Adrenal gland (tissue), 9 donors: ENCODE measurements at regions not wholly inside any gene's neighbourhood (a gene's known extent, or its start where the extent isn't known, plus 50 kb on each side); places are given as distances from the start of the nearest gene placed in this dataset.
"Not testable (repeated sequence)": the region's sequence is repeated elsewhere in the genome, so short reads cannot be mapped to it uniquely, and the experiment has no call there.

Source experiments
- DNase-seq, 7 donors: peaks; one replicate each; pipeline ENCODE4 v3.0.0-alpha.2; 2019 to 2020
- H3K27ac ChIP-seq, 5 donors: fragments of 200-600 bp; sonication (generic) in 4 of 5; 1 replicate in 3 of 5; 2 replicates in 2 of 5; pipeline versions ENCODE4 v1.5.1 to v1.8.0; 2016 to 2020; ENCODE audit warnings: mild to moderate bottlenecking in 1 of 5
- H3K27me3 ChIP-seq: fragments of 200-600 bp; 2 replicates; pipeline ENCODE4 v1.8.0; 2021
- H3K36me3 ChIP-seq, 2 donors: fragments of 200-600 bp; replicated peaks in 1 of 2; 1 replicate in 1 of 2; 2 replicates in 1 of 2; pipeline versions ENCODE4 v1.5.1 to v1.8.0; 2018 to 2022
- H3K4me1 ChIP-seq, 2 donors: fragments of 200-600 bp; replicated peaks in 1 of 2; 1 replicate in 1 of 2; 2 replicates in 1 of 2; pipeline versions ENCODE4 v1.5.1 to v1.8.0; 2018 to 2021
- H3K4me3 ChIP-seq, 4 donors: fragments of 200-600 bp; sonication (generic) in 3 of 4; one replicate each; pipeline ENCODE4 v1.5.1; 2016 to 2018
- H3K9me3 ChIP-seq, 3 donors: fragments of 200-600 bp; sonication (generic) in 1 of 3; replicated peaks in 1 of 3; 1 replicate in 2 of 3; 2 replicates in 1 of 3; pipeline versions ENCODE4 v1.5.1 to v1.8.0; 2016 to 2021
- POLR2A ChIP-seq, 2 donors: fragments of 450-650 bp; IDR thresholded peaks; one replicate each; pipeline ENCODE4 v1.6.1; 2017; ENCODE audit warnings: antibody characterized with exemption in 2 of 2, mild to moderate bottlenecking in 2 of 2, moderate library complexity in 1 of 2
- WGBS, 4 donors: extraction: QIAGEN DNeasy Blood & Tissue Kit in 2 of 4; methylation state at CpG; one replicate each; pipeline versions ENCODE4 v1.1.5 to v1.1.7; 2013 to 2017; 5-methylcytosine and 5-hydroxymethylcytosine counted together
- intact Hi-C, 2 donors: fragments of 100-400 bp; cut with DNase I; formaldehyde crosslinking; loops; one replicate each; pipeline versions ENCODE4 v1.14.1 to v1.15.0; 2022 to 2023
- TF ChIP-seq, protein P1 (sequence below), 6 experiments: fragments of 450-650 bp in 4 of 6; fragments of 200-600 bp in 2 of 6; sonication (generic) in 1 of 6; IDR thresholded peaks; 1 replicate in 5 of 6; 2 replicates in 1 of 6; pipeline versions ENCODE4 v1.5.1 to v1.8.0; 2016 to 2021; ENCODE audit warnings: antibody characterized with exemption in 6 of 6, mild to moderate bottlenecking in 2 of 6, moderate library complexity in 1 of 6
- donor health status: healthy with polysubstance abuse.
- donor health status: Bipolar disorder and iron deficiency.
- donor health status: DM: yes; HTN: yes; CAD: no.
- donor health status: DM: no; HTN: no; CAD: no.
- donor health status: DM: no; HTN: no; CAD: no.

DNA sequence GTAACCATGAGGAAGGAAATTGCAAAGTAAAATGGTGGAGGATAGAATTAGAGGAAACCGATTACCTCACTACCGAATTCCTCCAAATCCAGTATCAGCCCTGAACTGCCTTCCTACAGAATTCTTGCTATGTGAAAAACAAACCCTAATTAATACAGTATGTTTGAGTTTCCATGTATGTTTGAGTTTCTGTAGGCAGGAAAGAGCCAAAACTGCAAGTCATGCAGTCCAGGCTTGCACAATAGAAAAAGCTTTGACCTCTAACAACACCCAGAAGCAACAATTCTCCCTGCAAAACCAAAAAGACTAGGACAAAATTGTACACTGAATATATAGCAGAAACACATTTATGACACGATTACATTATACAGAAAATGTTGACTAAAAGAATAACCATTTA, 614.8 kb downstream of the DIPK2A start:
- no peaks in the 10 kb centered on the region for H3K36me3 ChIP-seq
- no peaks in the 10 kb centered on the region for H3K27me3 ChIP-seq
- H3K9me3 ChIP-seq: no peaks in the 10 kb centered on the region
- no peak for DNase-seq
- WGBS, 4 donors: 77 to 86% (median 83%) methylated on average over 3 of the region's 3 CpGs
- no peaks in the 10 kb centered on the region for H3K4me1 ChIP-seq
- H3K27ac ChIP-seq: no peak overlapping the region
- TF ChIP-seq, protein P1, sequence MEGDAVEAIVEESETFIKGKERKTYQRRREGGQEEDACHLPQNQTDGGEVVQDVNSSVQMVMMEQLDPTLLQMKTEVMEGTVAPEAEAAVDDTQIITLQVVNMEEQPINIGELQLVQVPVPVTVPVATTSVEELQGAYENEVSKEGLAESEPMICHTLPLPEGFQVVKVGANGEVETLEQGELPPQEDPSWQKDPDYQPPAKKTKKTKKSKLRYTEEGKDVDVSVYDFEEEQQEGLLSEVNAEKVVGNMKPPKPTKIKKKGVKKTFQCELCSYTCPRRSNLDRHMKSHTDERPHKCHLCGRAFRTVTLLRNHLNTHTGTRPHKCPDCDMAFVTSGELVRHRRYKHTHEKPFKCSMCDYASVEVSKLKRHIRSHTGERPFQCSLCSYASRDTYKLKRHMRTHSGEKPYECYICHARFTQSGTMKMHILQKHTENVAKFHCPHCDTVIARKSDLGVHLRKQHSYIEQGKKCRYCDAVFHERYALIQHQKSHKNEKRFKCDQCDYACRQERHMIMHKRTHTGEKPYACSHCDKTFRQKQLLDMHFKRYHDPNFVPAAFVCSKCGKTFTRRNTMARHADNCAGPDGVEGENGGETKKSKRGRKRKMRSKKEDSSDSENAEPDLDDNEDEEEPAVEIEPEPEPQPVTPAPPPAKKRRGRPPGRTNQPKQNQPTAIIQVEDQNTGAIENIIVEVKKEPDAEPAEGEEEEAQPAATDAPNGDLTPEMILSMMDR (IDR thresholded peaks at IDR 0.05): no peak
- TF ChIP-seq POLR2A (IDR thresholded peaks at IDR 0.05): no peak
- no peak overlapping the region for H3K4me3 ChIP-seq
- intact Hi-C loops: no loop called here

DNA sequence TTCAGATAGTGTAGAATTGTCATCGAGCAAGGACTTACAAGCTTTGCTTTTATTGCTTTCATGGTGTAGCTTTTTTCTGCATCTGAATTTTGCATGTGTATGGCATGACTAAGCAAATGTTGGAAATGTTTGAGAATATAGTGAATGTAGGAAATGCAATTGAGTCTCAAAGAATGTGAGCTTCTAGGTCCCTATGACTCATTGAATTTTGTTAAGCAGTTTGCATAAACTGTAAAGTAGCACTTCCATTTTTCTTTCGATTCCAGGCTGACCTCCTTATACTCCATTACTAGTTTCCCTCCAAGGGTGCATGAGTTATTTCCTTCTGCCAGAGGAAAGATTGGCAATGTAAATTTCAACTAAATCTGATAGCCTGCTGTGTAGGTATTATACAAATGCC, 619.2 kb downstream of the DIPK2A start:
- peaks cover 0 to 5% (median 0%) of the 10 kb centered on the region in 3 donors for H3K9me3 ChIP-seq
- H3K36me3 ChIP-seq: no peaks in the 10 kb centered on the region
- H3K4me1 ChIP-seq: no peaks in the 10 kb centered on the region
- H3K27me3 ChIP-seq: no peaks in the 10 kb centered on the region
- 73 to 85% (median 80%) methylated on average over 2 of the region's 2 CpGs for WGBS, 4 donors
- no peak overlapping the region for H3K4me3 ChIP-seq
- no peak overlapping the region for H3K27ac ChIP-seq
- TF ChIP-seq POLR2A (IDR thresholded peaks at IDR 0.05): no peak
- TF ChIP-seq, protein P1 (IDR thresholded peaks at IDR 0.05): no peak
- no peak for DNase-seq
- intact Hi-C loops: no loop called here

DNA sequence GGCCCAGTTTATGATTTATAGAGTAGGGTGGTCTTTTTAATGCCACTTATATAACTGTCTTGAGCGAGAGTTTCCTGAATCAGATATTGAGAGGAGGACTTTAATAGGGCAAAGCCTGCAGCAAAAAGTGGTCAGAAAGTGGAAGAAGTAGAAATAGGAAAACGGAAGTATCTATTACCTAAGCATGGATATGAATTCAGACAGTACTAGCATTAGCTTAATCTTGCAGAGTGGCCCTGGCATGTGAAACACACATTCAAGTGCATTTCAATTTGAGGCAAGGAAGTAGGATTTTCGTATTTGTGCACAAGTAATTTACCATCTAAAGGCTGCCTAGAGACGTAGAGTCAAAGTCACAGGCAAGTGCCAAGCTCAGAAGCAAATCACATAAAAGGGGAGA, 622.3 kb downstream of the DIPK2A start:
- intact Hi-C loops: no loop called here
- TF ChIP-seq POLR2A (IDR thresholded peaks at IDR 0.05): no peak
- TF ChIP-seq, protein P1 (IDR thresholded peaks at IDR 0.05): no peak
- Histone ChIP-seq H3K36me3 (no peaks in the 10 kb centered on the region), H3K27ac (no peak overlapping the region), H3K27me3 (no peaks in the 10 kb centered on the region), H3K4me1 (no peaks in the 10 kb centered on the region), H3K9me3 (peaks cover 0 to 7% (median 0%) of the 10 kb centered on the region in 3 donors), H3K4me3 (no peak overlapping the region)
- WGBS, 4 donors: 72 to 82% (median 80%) methylated on average over 4 of the region's 4 CpGs
- DNase-seq: no peak

DNA sequence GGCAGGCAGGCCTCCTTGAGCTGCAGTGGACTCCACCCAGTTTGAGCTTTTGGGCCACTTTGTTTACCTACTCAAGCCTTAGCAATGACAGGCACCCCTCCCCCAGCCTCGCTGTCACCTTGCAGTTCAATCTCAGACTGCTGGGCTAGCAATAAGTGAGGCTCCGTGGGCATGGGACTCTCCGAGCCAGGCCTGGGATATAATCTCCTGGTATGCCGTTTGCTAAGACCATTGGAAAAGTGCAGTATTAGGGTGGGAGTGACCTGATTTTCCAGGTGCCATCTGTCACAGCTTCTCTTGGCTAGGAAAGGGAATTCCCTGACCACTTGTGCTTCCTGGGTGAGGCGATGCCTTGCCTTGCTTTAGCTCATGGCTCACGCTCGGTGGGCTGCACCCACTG, 648.6 kb downstream of the DIPK2A start:
- H3K27me3 ChIP-seq, H3K27ac ChIP-seq, H3K4me3 ChIP-seq, H3K4me1 ChIP-seq, DNase-seq, H3K36me3 ChIP-seq, H3K9me3 ChIP-seq, intact Hi-C loops: not testable (repeated sequence)
- 83 to 93% (median 87%) methylated on average over 7 of the region's 7 CpGs for WGBS, 4 donors

DNA sequence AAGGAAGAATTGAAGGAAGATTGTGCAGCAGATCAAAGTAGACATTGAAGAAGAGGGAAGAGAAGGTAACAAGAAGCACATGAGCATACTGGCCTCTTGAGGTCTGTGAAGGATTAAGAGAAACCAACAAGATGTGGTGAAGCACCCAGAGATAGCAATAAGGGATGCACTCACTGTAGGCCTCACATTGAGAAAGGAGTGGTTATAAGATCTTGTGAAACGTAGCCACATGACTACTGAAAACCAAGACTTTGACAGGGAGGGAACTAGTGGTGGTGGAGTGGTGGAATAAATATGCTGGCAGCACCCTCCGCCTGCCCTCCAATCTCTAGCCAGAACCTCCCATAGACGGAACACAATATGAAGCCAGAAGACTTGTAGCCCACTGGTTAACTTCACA, 651.2 kb downstream of the DIPK2A start:
- intact Hi-C loops: no loop called here

More for the DNA sequence above, 651.2 kb downstream of the DIPK2A start:
- no peak overlapping the region for H3K4me3 ChIP-seq
- H3K36me3 ChIP-seq: no peaks in the 10 kb centered on the region
- no peaks in the 10 kb centered on the region for H3K9me3 ChIP-seq
- no peaks in the 10 kb centered on the region for H3K27me3 ChIP-seq
- no peak for DNase-seq
- 59 to 94% (median 70%) methylated on average over 3 of the region's 3 CpGs for WGBS, 4 donors
- no peak overlapping the region for H3K27ac ChIP-seq
- no peaks in the 10 kb centered on the region for H3K4me1 ChIP-seq
- no peak for TF ChIP-seq POLR2A (IDR thresholded peaks at IDR 0.05)
- TF ChIP-seq, protein P1 (IDR thresholded peaks at IDR 0.05): no peak
